MM.1S (cell line): ENCODE measurements at regions not wholly inside any gene's neighbourhood (a gene's known extent, or its start where the extent isn't known, plus 50 kb on each side); places are given as distances from the start of the nearest gene placed in this dataset.

Experiments
- CTCF ChIP-seq: fragments of 300-600 bp; sonication (generic); IDR thresholded peaks from 2 replicates; pipeline ENCODE4 v1.5.1; 2016; ENCODE audit warnings: antibody characterized with exemption, low read length, mixed read lengths
- EZH2 ChIP-seq: fragments of 300-600 bp; sonication (generic); optimal IDR thresholded peaks from 2 replicates; pipeline ENCODE3; 2017; ENCODE audit warnings: low read depth, mild to moderate bottlenecking, antibody characterized with exemption, low read length, mixed read lengths
- EZH2phosphoT487 ChIP-seq: fragments of 300-600 bp; sonication (generic); IDR thresholded peaks from 2 replicates; pipeline ENCODE4 v1.6.1; 2018; ENCODE audit warnings: antibody characterized with exemption, low read length

- TF ChIP-seq CTCF (no peak), EZH2 (no peak), EZH2phosphoT487 (no peak)
These were observed 812.4 kb upstream of the CTNND2 start for GRCh38 chr5:12716664-12717063.
